ENCODE measurements at regions not wholly inside any gene's neighbourhood (a gene's known extent, or its start where the extent isn't known, plus 50 kb on each side); places are given as distances from the start of the nearest gene placed in this dataset.

GRCh38 chr4:3672465-3672831 lies 93.7 kb upstream of the ADRA2C start:
- no peaks in the 10 kb centered on the region for H3K9me2 ChIP-seq (ENCODE audit: insufficient read depth, low read length)
- H3K9me3 ChIP-seq (ENCODE audit: low read length), result no peaks in the 10 kb centered on the region
- H3F3A ChIP-seq (ENCODE audit: insufficient read depth, low read length, poor library complexity, severe bottlenecking), result no peaks in the 10 kb centered on the region
- no peak overlapping the region for H2AFZ ChIP-seq (ENCODE audit: low read depth, low read length)
- no peak overlapping the region for H3K9ac ChIP-seq (ENCODE audit: low read length)
- no peak for TF ChIP-seq REST (IDR thresholded peaks at IDR 0.05; ENCODE audit: borderline replicate concordance)
- TF ChIP-seq CTCF (IDR thresholded peaks at IDR 0.05; ENCODE audit: poor library complexity, severe bottlenecking), result no peak
- no peak for TF ChIP-seq MXI1 (conservative IDR thresholded peaks at IDR 0.05; ENCODE audit: poor library complexity, severe bottlenecking)
- no peak for TF ChIP-seq RAD21 (conservative IDR thresholded peaks at IDR 0.05)
- TF ChIP-seq EP300 (conservative IDR thresholded peaks at IDR 0.05; ENCODE audit: poor library complexity, severe bottlenecking), result no peak
- TF ChIP-seq POLR2AphosphoS5 (IDR thresholded peaks at IDR 0.05), result no peak
- no peak for TF ChIP-seq EZH2 (IDR thresholded peaks at IDR 0.05; ENCODE audit: borderline replicate concordance, insufficient read depth, low read length, poor library complexity, severe bottlenecking)
- TF ChIP-seq TAF1 (IDR thresholded peaks at IDR 0.05; ENCODE audit: low read depth), result no peak
- H3K36me3 ChIP-seq (ENCODE audit: insufficient read depth, low read length), result no peaks in the 10 kb centered on the region
- H3K27me3 ChIP-seq (ENCODE audit: insufficient read depth, low read depth, low read length), result no peaks in the 10 kb centered on the region
- H4K20me1 ChIP-seq (ENCODE audit: insufficient read depth), result no peaks in the 10 kb centered on the region
- no peaks in the 10 kb centered on the region for H3K79me2 ChIP-seq (replicated peaks; ENCODE audit: insufficient read depth, low read length)
- H3K4me2 ChIP-seq (ENCODE audit: low read length), result no peak overlapping the region
- no peak overlapping the region for H3K4me3 ChIP-seq (ENCODE audit: low read length)
- no peak overlapping the region for H3K27ac ChIP-seq (ENCODE audit: low read length)

GRCh38 chr4:3671571-3672464 lies 94.4 kb upstream of the ADRA2C start:
- H2AFZ ChIP-seq (ENCODE audit: low read depth, low read length), result no peak overlapping the region
- H3K4me2 ChIP-seq (ENCODE audit: low read length), result no peak overlapping the region
- H3K27me3 ChIP-seq (ENCODE audit: insufficient read depth, low read depth, low read length), result no peaks in the 10 kb centered on the region
- H3K9me3 ChIP-seq (ENCODE audit: low read length), result no peaks in the 10 kb centered on the region
- H3K79me2 ChIP-seq (replicated peaks; ENCODE audit: insufficient read depth, low read length), result no peaks in the 10 kb centered on the region
- H3K27ac ChIP-seq (ENCODE audit: low read length), result no peak overlapping the region
- TF ChIP-seq TAF1 (IDR thresholded peaks at IDR 0.05; ENCODE audit: low read depth) (no peak), REST (IDR thresholded peaks at IDR 0.05; ENCODE audit: borderline replicate concordance) (no peak), EP300 (conservative IDR thresholded peaks at IDR 0.05; ENCODE audit: poor library complexity, severe bottlenecking) (no peak), MXI1 (conservative IDR thresholded peaks at IDR 0.05; ENCODE audit: poor library complexity, severe bottlenecking) (no peak), EZH2 (IDR thresholded peaks at IDR 0.05; ENCODE audit: borderline replicate concordance, insufficient read depth, low read length, poor library complexity, severe bottlenecking) (no peak), POLR2AphosphoS5 (IDR thresholded peaks at IDR 0.05) (no peak), RAD21 (conservative IDR thresholded peaks at IDR 0.05) (no peak), CTCF (IDR thresholded peaks at IDR 0.05; ENCODE audit: poor library complexity, severe bottlenecking) (no peak), SMC3 (conservative IDR thresholded peaks at IDR 0.05; ENCODE audit: poor library complexity) (no peak)
- H3K36me3 ChIP-seq (ENCODE audit: insufficient read depth, low read length), result no peaks in the 10 kb centered on the region
- no peak overlapping the region for H3K9ac ChIP-seq (ENCODE audit: low read length)
- H3F3A ChIP-seq (ENCODE audit: insufficient read depth, low read length, poor library complexity, severe bottlenecking), result no peaks in the 10 kb centered on the region
- no peaks in the 10 kb centered on the region for H4K20me1 ChIP-seq (ENCODE audit: insufficient read depth)
- H3K4me3 ChIP-seq (ENCODE audit: low read length), result no peak overlapping the region
- H3K9me2 ChIP-seq (ENCODE audit: insufficient read depth, low read length), result no peaks in the 10 kb centered on the region

Data from neural cell (in vitro differentiated cells).